ENCODE measurements at regions not wholly inside any gene's neighbourhood (a gene's known extent, or its start where the extent isn't known, plus 50 kb on each side); places are given as distances from the start of the nearest gene placed in this dataset.

GRCh38 chr14:98726585-98727405, 545.2 kb downstream of the BCL11B start:
- TF ChIP-seq POLR2A (IDR thresholded peaks at IDR 0.05; ENCODE audit: low read length) (no peak), GATA1 (IDR thresholded peaks at IDR 0.05; ENCODE audit: low read depth, low read length) (no peak)

All from erythroblast (primary cell).